Hematopoietic multipotent progenitor cell treated with erythropoietin and hydrocortisone succinate and interleukin-3 and kit ligand, for 6 days (in vitro differentiated cells): ENCODE measurements at regions not wholly inside any gene's neighbourhood (a gene's known extent, or its start where the extent isn't known, plus 50 kb on each side); places are given as distances from the start of the nearest gene placed in this dataset.
A peak's percentile ranks its signal among the peaks of the same experiment; 100 is the strongest.
"Not testable (repeated sequence)": the region's sequence is repeated elsewhere in the genome, so short reads cannot be mapped to it uniquely, and the experiment has no call there.

Source experiments
- DNase-seq: peaks from one replicate; pipeline ENCODE4 v3.0.0-alpha.2; 2015

DNA sequence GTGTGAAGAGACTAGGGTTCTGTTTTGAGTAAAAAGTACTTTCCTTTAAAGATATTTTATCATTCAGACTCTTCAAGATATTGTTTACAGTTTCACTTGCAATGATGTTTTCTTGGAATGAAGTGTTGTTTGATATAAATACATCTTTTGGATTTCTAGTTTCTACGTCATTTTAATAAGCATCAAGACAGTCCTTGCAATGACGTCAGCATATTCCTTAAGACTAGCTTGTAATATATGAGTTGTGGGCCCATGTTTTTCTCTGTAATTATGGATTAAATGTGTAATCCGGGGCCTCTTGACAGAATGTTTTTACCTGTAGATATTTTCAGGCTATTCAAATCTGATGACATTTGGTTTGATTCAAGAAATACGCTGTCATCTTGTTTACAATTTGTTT lies 66.1 kb downstream of the RBMX2 start:
- DNase-seq = no peak

DNA sequence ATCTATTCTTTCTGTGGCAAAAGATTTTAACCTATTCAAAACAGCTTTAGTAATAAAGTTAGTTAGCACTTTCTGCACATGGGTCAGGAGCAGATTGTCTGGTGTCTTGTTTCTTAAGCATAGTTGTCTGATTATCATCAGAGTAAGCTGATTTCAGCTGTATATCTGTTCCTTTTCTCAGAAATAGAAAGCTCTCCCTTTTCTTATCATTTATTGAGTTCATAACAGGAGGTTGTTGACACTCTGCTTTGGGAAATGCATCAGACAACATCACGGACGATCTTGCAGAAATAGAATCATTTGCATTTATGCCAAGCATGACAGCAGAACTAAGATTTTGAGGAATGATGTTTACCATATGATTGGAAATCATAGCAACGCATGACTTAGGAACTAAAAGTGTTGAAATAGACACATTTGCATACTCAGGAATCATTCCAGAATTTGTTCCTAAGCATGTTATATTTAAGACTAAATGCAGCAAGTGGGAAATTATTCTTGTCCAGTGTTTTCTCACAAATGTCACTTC lies 66.7 kb downstream of the RBMX2 start:
- no peak for DNase-seq

DNA sequence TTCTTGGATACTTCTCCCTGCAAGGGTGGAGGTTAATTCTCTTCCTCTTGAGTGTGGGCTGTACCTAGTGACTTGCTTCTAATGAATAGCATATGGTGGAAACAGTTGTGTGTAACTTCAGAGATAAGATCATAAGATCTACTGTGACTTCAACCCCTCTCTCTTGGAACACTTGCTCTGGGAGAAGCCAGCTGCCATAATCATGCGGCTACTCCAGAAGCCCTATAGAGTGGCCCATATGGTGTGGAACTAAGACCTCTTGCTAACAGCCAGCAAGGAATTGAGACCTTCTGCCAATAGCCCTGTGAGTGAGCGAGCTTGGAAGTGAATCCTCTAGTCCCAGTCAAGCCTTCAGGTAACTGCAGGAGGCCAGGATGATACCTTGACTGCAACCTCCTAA lies 81.1 kb downstream of the RBMX2 start:
- no peak for DNase-seq

DNA sequence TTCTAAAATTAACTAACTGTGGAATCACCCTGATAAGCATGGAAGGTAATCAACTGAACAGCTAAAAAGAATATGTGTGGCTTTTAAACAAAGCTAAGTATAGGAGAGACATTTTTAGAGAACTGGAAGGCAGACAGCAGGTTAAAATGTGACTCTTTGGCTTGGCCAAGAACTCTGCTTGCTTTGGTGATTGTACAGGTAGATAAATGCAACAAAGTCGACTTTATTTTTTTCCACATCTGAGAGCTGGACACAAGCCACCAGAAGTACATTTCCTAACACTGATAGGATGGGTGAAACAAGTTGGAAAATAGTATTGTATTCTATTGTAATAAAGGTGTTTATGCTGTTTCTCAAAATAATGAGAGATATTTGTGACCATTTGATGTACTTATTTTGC lies 84.1 kb downstream of the RBMX2 start:
- DNase-seq = no peak

DNA sequence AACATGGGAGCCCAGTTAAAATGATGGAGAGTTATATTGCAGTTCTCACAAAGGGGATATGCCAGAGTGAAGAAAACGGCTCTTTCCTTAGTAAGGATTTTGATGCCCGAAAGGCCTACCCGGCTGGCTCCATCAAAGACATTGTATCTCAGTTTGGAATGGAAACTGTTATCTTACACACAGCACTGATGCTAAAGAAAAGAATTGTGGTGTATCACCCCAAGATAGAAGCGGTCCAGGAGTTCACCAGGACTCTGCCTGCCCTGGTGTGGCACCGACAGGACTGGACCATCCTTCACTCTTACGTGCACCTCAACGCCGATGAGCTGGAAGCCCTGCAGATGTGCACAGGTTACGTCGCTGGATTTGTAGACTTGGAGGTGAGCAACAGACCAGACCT lies 93.7 kb downstream of the RBMX2 start:
- DNase-seq = not testable (repeated sequence)

DNA sequence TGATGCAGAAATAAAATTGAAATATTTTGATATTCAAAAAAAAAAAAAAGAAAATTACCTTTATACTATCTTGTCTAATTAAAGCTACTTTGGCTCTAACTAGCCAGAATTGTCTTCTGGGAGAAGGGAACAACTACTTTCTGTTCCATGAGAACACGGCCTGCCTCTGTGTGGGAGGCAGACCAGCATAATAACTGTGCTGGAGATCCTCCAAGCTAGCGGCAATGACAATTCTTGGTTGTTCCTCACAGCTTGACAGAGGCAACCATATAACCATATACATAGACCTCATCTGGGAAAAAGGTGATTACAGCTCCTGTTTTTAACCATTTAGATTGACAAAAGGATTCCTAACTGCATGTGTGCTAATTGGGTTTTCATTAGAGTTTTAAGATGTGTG lies 95.7 kb downstream of the RBMX2 start:
- no peak for DNase-seq

DNA sequence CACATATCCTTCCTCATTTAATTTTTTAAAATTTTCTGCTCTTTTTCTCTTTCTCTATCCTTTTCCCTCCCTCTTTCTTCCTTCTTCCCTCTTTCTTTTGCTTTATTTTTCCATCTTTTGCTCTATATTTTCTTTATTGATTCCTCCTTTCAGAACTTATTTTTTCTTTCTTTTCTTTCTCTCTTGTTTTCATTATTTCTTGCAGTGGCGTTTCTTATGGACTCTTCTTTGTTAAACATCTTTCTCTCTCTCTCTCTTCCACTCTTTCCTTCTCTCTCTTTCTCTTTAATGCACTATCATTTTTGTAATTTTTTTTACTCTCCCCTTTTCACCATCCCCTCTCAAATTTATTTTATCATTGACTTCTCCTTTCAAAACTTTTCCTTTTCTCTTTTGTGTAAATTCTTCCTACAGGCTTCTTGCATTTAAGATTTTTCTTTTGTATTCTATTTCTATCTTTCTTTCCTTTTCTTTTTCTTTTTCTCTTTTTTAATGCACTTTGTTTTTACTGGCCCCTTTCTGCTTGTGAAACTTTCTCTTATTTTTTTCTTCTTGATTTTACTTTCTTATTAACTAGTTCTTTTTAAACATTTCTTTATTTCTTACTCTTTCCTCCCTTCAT lies 97.0 kb downstream of the RBMX2 start:
- no peak for DNase-seq

DNA sequence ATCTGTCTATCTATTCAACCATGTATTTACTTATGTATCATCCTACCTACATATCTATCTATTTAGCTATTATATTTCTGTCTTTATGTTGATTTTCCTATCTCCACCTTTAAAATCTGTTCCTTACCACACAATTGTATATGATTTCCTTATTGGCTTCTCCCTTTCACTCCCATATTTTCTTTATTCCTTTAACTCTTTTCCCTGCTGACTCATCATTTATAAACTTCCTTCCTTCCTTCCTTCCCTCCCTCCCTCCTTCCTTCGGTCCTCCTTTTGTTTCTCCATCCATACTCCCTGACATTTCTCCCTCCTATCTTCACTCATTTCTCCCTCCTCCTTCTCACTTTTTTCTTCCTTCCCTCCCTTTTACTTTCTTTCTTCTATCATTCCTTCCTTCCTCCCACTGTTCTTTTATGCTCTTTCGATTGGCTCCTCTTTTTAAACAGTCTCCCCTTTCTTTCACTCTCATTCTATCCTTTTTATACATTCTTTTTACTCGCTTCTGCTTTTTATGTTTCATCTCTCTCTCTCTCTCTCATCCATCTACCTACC lies 100.3 kb downstream of the RBMX2 start:
- DNase-seq = no peak

DNA sequence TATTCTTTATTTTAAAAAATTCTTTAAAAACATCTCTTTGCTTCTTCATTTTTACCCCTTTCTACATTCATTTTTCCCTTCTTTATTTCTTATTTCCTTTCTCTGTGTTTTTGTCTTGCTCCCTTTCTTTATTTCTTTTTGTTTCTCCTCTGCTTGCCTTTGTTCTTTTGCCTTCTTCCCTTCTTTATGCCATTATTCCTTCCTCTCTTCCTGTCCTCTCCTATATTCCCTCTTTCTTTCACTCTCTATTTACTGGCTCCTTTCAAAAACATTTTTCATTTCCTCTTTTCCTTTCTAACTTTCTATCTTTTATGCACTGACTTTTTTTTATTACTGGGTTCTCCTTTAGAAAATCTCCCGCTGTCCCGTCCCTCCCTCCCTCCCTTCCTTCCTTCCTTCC lies 102.2 kb downstream of the RBMX2 start:
- DNase-seq = no peak

DNA sequence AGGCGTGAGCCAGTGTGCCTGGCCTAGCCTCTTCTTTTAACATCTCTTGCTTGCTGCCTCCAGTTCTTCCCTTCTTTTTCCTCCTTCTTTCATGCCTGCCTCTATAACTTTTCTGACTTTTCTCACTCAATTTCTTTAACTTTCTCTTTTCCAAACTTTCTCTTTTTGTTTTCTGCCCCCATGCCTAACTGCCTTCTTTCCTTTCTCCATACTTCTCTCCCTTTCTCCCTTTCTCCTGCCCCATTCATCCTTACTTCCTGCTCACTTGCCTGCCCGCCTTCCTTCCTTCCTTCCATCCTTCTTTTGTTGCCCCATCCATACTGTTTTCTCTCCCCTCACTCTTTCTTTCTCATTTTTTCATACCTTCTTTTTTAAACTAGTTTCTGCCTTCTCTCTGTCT lies 105.2 kb downstream of the RBMX2 start:
- DNase-seq = no peak

DNA sequence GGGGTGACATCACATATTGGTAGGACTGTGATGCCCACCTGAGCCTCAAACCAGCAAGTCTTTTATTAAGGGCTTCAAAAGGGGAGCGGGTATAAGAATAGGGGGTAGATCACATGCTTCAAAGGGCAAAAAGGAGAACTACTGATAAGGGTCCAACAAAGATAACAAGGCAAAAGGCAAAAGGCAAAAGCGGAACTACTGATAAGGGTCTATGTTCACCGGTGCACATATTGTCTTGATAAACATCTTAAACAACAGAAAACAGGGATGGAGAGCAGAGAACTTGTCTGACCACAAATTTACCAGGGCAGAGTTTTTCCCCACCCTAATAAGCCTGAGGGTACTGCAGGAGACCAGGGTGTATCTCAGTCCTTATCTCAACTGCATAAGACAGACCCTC lies 110.7 kb downstream of the RBMX2 start:
- peak; percentile 27 for DNase-seq

DNA sequence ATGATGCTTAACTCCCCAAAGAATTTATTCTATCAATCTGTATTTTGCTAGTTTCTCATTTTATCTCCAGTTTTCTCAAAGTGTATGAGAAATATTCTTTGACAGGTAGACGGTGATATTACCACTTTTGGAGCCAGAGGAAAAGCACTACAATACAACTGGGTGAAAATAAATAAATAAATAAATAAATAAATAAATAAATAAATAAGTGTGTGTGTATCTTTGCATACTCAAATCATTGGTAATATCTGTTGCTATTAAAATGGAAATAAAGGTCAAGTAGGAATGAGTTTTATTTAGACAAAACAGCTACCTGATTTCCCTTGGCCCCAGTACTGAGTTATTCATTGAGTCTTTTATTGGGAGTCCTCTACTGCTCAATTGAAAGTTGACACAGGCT lies 114.3 kb downstream of the RBMX2 start:
- DNase-seq = no peak

DNA sequence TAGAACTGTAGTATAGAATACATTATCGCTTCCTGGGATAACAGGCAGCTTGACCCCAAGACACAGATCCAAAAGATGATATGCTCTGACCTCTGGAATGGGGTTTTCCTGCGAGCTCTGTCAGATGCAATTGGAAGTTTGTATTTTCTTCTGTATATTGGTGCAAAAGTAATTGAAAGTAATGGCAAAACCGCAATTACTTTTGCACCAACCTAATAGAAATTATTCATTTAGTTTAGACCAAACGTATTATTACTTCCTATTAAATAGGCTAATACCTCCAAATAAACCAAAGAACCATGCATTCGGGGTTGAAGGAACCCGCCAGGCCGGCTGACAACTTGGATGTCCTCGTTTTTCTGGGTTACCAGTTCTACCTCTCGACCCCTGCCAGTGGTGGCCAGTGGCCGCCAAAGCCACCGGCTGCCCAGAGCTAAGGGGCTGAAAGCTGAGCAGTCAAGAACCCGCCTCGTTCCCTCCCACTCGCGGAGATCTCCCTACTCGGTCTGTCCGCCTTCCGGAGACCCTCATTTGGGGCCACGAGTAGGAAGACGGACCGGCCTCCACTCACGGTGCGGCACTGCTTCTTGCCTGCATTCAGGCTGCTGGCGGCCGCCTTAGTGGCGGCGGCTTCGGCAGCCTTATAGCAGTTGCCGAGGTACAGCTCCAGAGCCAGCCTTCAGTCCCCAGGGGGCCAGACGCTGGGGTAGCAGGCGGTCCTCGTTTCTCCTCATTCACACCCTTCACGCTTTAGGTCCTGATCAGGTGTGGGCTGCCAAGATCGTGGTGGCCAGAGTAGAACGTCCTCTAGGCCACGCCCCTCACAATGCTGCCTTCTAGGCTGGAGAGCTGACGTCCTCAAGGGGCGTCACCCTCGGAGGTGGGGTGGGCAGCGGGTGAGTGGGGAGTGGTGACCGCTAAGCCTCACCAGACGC lies 121.9 kb downstream of the RBMX2 start:
- peak; percentile 46 for DNase-seq

DNA sequence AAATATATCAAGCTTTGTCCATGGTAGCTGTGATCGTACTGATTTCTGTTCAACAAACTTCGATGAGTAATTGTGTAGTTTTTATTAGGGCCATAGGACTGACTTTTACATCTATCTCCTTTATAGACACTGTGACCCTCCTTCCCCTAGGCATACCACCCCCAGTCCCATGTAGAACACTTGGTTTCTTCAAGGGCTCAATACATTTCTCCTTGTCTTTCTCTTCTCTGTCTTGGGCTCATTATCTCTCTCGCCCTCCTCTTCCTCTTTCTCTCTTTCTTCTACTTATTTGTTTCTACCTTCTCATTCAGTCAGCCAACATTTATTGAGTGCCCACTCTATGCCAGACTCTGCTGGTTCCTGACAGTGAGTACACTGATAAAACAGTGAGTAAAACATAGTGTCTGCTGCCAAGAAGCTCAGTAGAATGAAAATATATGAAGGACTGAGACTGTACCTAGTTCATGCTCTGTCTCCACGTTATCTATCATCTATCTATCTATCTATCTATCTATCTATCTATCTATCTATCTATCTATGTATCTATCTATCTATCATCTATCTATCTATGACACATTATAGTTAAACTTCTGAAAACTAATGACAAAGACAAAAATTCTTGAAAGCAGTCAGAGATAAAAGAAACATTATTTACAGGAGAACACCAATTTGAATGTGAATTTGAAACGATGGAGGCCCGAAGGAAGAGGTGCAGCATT lies 122.8 kb downstream of the RBMX2 start:
- no peak for DNase-seq

DNA sequence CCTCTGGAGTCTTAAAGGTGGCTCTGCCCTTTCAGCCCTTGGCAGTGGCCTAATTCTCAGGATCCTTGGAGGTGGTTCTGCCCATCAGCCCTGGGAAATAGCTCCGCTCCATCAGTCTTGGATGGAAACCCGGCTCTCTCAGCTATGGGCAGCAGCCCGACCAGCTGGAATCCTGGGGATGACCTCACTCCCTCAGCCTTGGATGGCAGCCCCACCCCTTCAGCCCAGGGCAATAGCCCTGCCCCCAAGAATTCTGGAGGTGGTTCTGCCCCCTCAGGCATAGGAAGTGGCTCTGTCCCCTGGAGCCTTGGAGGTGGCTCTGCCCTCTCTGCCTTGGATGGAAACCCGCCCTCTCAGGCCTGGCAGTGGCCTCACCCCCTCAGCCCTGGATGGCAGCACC lies 127.7 kb downstream of the RBMX2 start:
- no peak for DNase-seq

DNA sequence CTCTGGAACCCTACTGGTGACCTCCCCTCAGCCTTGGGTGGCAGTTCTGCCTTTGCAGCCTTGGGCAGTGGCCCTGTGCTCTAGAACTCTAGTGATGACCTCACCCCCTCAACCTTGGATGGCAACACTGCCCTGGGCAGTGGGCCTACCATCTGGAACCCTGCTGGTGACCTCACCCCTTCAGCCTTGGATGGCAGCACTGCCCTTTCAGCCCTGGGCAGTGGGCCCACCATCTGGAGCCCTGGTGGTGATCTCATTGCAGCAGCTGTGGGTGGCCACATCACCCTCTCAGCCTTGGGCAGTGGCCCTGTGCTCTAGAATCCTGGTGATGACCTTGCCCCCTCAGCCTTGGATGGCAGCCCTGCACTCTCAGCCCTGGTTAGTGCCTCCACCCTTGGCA lies 129.3 kb downstream of the RBMX2 start:
- no peak for DNase-seq

DNA sequence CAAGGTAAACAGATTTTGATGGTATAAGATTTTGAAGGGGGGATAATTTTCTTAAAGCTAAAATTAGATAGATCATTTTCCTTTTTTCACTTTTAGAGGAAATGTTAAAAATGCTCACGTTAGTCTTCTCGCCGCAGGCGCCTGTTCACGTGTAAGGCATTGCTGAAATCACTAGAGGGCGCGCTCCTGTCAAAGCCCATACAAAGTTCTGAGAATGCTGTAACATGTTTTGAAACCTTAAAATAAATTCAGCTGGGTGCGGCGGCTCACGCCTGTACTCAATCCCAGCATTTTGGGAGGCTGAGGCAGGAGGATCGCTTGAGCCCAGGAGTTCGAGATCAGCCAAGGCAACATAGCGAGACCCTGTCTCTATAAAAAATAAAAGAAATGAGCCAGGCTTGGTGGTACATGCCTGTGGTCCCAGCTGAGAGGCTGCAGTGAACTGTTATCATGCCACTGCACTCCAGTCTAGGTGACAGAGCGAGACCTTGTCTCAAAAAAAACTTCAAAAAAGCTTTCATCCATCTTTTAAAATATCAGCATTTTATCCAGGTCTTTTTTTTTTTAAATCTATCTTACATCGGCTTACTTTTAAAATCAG lies 138.0 kb downstream of the RBMX2 start:
- peak; percentile 71 for DNase-seq

DNA sequence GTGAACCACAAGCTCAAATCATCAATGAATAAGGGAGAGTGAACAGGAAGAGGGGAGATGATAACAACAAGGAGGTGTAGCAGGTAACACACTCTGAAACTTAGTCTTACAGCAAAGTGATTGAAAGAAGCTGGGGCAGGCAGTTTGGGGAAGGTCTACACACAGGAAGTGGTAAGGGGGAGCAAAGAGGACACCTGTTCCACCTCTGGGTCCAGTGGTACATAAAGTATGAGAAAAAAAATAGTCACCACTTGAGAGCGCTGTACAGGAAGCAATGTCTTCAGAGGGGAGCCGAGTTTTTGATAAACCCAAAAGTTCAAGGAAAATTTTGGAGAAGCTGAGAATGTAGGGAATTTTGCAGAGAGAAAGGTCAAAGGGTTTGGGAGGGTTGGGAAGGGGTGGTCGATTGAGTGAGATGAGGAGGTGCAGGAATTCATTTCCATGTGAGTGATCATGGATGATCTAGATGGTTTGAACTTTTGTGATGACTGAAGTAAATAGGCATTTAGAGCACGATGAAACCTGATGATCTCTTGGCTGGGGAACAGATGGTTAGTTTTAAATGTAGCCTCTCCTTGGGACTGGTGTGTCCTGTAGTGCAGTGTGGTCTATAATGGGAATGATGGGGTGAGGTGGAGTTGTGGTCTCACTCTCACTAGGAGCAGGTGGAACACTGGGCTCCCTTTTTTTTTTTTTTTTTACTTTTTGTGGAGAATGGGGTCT lies 142.0 kb downstream of the RBMX2 start:
- no peak for DNase-seq

DNA sequence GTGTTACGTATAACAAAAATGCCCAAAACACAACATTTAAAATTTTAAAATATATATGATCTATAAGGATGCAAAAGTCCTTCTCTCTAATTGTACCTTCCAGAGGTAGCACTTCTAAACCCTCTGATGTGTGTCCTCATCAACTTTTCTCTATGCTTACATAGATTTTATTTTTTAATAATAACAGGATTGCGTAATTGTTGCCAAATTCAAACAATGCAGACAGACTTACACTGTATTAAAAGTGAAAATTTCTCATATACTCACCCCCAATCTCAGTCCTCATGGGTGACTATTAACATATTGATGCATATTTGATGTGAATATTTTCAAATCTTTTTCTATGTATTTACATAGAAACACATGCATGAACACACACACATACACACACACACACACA lies 144.0 kb downstream of the RBMX2 start:
- DNase-seq = no peak

DNA sequence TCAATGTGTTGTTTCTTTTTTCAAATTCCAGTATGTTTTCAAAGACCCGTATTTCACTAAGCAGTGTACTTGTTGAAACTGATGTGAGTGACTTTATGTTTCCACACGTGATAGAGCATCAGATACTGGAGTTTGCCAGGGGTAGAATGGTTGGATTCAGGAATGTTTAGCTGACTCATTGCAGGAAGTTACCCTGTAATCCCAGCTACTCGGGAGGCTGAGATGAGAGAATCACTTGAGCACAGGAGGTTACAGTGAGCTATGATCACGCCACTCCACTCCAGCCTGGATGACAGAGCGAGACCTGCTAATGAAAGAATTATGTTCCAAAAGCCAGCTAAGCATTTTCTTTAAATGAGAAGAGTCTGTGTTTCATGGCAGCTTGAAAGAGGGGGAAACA lies 147.6 kb downstream of the RBMX2 start:
- DNase-seq = not testable (repeated sequence)

DNA sequence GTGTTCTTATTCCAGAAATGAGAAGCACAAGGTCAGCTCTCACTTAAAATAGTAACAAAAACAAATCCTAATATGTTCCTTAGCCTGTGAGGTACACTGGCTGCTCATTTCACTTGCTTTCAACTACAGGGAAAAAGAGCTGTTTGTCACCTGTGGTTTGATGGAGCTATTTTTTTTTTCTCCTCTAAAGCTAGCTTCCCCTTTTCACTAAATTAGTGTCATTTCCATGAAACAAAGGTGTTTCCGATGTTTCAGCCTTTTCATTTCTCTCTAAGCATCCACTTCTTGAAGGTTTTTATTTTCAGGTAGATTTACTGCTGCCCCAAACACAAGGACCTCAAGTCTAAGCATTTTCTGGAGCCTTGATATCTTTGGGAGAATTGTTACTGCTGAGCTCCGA lies 148.6 kb downstream of the RBMX2 start:
- DNase-seq = no peak

DNA sequence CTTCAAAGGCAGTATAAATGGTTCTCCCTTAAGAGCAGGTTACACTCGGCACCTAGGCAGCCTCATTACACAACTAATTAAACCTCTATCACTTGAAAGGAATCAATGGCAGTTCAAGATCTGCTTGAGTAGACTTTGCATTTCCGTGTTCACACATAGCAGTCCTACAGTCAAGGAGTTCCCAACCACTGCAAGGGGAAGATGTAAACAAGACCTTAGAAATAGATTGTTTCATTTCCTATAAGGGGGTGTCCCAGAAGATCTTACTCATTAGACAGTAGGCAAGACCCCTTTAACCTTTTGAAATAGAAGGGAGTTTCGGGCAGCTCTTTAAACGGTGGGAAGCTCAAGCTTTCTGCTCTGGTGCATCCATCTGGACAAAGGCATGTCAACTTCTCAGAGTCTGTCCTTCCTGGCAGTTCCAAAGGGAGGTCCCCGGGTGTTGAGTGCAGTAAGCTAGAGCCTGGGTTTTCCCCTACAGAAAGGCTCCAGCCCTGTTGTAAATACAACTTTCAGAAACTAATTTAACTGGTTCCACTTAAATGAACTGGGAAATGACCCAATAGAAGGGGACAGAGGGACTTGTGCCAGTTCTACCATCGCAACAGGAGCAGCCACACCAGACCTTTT lies 150.8 kb downstream of the RBMX2 start:
- no peak for DNase-seq
